PC-9 (cell line): ENCODE measurements at regions not wholly inside any gene's neighbourhood (a gene's known extent, or its start where the extent isn't known, plus 50 kb on each side); places are given as distances from the start of the nearest gene placed in this dataset.

Experiments used
- EZH2 ChIP-seq: fragments of 200-600 bp; sonication (generic); IDR thresholded peaks from 2 replicates; pipeline ENCODE4 v1.8.0; 2017; ENCODE audit warnings: antibody characterized with exemption, low read depth
- TF ChIP-seq, protein P1 (sequence below): fragments of 200-600 bp; sonication (generic); conservative IDR thresholded peaks from 2 replicates; pipeline ENCODE4 v1.6.1; 2017; ENCODE audit warnings: mixed run types, antibody characterized with exemption, mild to moderate bottlenecking, moderate library complexity

DNA sequence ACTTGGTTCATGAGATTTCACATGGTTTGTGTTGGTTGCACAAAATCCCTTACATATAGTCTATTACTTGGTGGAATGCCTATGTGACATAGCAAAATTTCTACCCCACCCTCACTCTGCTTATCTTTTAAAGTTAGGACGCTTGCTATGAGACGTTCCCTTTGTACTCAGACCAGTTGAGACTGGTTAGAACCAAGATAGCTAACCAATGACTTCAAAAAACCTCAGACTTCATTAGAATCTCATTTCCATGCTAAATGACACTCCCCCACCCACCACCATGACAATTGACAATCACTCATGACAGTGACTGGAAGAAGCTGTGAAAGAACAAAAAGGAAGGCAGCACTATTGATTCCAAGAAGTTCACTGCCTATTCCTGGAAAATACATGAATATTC lies 313.6 kb downstream of the ETS1 start:
- TF ChIP-seq, protein P1, sequence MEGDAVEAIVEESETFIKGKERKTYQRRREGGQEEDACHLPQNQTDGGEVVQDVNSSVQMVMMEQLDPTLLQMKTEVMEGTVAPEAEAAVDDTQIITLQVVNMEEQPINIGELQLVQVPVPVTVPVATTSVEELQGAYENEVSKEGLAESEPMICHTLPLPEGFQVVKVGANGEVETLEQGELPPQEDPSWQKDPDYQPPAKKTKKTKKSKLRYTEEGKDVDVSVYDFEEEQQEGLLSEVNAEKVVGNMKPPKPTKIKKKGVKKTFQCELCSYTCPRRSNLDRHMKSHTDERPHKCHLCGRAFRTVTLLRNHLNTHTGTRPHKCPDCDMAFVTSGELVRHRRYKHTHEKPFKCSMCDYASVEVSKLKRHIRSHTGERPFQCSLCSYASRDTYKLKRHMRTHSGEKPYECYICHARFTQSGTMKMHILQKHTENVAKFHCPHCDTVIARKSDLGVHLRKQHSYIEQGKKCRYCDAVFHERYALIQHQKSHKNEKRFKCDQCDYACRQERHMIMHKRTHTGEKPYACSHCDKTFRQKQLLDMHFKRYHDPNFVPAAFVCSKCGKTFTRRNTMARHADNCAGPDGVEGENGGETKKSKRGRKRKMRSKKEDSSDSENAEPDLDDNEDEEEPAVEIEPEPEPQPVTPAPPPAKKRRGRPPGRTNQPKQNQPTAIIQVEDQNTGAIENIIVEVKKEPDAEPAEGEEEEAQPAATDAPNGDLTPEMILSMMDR: no peak
- TF ChIP-seq EZH2: no peak
